B cell (primary cell): ENCODE measurements at regions not wholly inside any gene's neighbourhood (a gene's known extent, or its start where the extent isn't known, plus 50 kb on each side); places are given as distances from the start of the nearest gene placed in this dataset.

ENCODE experiments used
- ATAC-seq: fragments of 200-7000 bp; cut with Tn5 transposase; one replicate; pipeline ENCODE4 v1.10.0; 2021; ENCODE audit warnings: low read depth, mild to moderate bottlenecking, moderate number of reproducible peaks, moderate library complexity
- CTCF ChIA-PET: fragments of 350-600 bp; sonication (Branson Sonifier 250); formaldehyde crosslinking; loops from one replicate; lab custom pipeline; 2021; ENCODE audit warnings: antibody characterized with exemption, inconsistent platforms; lab: Charles Lee
- POLR2A ChIA-PET: fragments of 350-600 bp; sonication (Branson Sonifier 250); formaldehyde crosslinking; loops from one replicate; lab custom pipeline; 2021; ENCODE audit warnings: antibody characterized with exemption; lab: Charles Lee
- DNase-seq: peaks from one replicate; pipeline ENCODE4 v3.0.0; 2013
- H2AFZ ChIP-seq: 2 replicates; pipeline ENCODE4 v1.6.1; 2012; ENCODE audit warnings: mild to moderate bottlenecking, low read depth, low read length; ENCODE audit not compliant: insufficient read depth, poor library complexity, severe bottlenecking
- H3K27ac ChIP-seq, 2 donors: 1 replicate in 1 of 2; 2 replicates in 1 of 2; pipeline ENCODE4 v1.5.1; 2012 to 2013; ENCODE audit warnings: low read length in 2 of 2, mild to moderate bottlenecking in 2 of 2, moderate library complexity in 1 of 2
- H3K27me3 ChIP-seq, 4 experiments: fragments of 200-600 bp in 1 of 4; sonication (generic) in 1 of 4; replicated peaks in 1 of 4; 1 replicate in 2 of 4; 2 replicates in 2 of 4; pipeline versions ENCODE4 v1.6.1 to v1.7.0; 2013 to 2016; ENCODE audit warnings: low read length in 3 of 4, mild to moderate bottlenecking in 2 of 4, mixed read lengths in 1 of 4, moderate library complexity in 1 of 4; ENCODE audit not compliant: insufficient read depth in 4 of 4, control insufficient read depth in 3 of 4; ENCODE audit errors: control extremely low read depth in 1 of 4
- H3K36me3 ChIP-seq, 2 experiments: replicated peaks in 1 of 2; 1 replicate in 1 of 2; 2 replicates in 1 of 2; pipeline versions ENCODE4 v1.6.1 to v1.7.1; 2013; ENCODE audit warnings: low read length in 1 of 2; ENCODE audit not compliant: insufficient read depth in 2 of 2, control insufficient read depth in 1 of 2; ENCODE audit errors: control extremely low read depth in 1 of 2, extremely low read depth in 1 of 2
- H3K4me1 ChIP-seq, 2 donors: fragments of 200-600 bp in 1 of 2; sonication (generic) in 1 of 2; 1 replicate in 1 of 2; 2 replicates in 1 of 2; pipeline versions ENCODE4 v1.5.1 to v1.6.1; 2013 to 2017; ENCODE audit warnings: low read length in 2 of 2; ENCODE audit not compliant: control insufficient read depth in 2 of 2, insufficient read depth in 2 of 2
- H3K4me2 ChIP-seq: replicated peaks from 2 replicates; pipeline ENCODE3; 2012; ENCODE audit warnings: mild to moderate bottlenecking, low read depth, low read length; ENCODE audit not compliant: poor library complexity, severe bottlenecking
- H3K4me3 ChIP-seq, 5 experiments: fragments of 200-600 bp in 1 of 5; sonication (generic) in 1 of 5; 1 replicate in 3 of 5; 2 replicates in 2 of 5; pipeline versions ENCODE4 v1.5.1 to v1.7.0; 2011 to 2016; ENCODE audit warnings: low read length in 4 of 5, mild to moderate bottlenecking in 4 of 5, low read depth in 2 of 5, control low read depth in 1 of 5, moderate library complexity in 1 of 5; ENCODE audit not compliant: insufficient read depth in 1 of 5; ENCODE audit errors: control extremely low read depth in 1 of 5, extremely low read depth in 1 of 5
- H3K79me2 ChIP-seq: fragments of 200-600 bp; sonication (generic); one replicate; pipeline ENCODE4 v1.6.0; 2016; ENCODE audit warnings: low read length; ENCODE audit not compliant: control insufficient read depth, insufficient read depth
- H3K9ac ChIP-seq: fragments of 200-600 bp; sonication (generic); 2 replicates; pipeline ENCODE4 v1.6.1; 2017; ENCODE audit warnings: mild to moderate bottlenecking, low read length, moderate library complexity
- H3K9me3 ChIP-seq, 3 donors: one replicate each; pipeline versions ENCODE4 v1.6.1 to v1.7.1; 2013; ENCODE audit warnings: low read length in 2 of 3; ENCODE audit not compliant: control insufficient read depth in 2 of 3, insufficient read depth in 1 of 3; ENCODE audit errors: control extremely low read depth in 1 of 3
- H4K20me1 ChIP-seq: 2 replicates; pipeline ENCODE4 v1.6.0; 2012; ENCODE audit warnings: mild to moderate bottlenecking, low read length; ENCODE audit not compliant: insufficient read depth, control insufficient read depth, poor library complexity, severe bottlenecking
- H3K27ac Mint-ChIP-seq: one replicate; pipeline ENCODE4 v1.8.0; 2021; ENCODE audit warnings: mixed read lengths
- H3K27me3 Mint-ChIP-seq: one replicate; pipeline ENCODE4 v1.8.0; 2021; ENCODE audit warnings: mixed read lengths
- H3K4me1 Mint-ChIP-seq: one replicate; pipeline ENCODE4 v1.8.0; 2021; ENCODE audit warnings: mixed read lengths
- H3K4me3 Mint-ChIP-seq: one replicate; pipeline ENCODE4 v1.8.0; 2021; ENCODE audit warnings: mixed read lengths
- H3K9me3 Mint-ChIP-seq: one replicate; pipeline ENCODE4 v1.8.0; 2022; ENCODE audit warnings: mixed read lengths; ENCODE audit not compliant: insufficient read depth
- EZH2 ChIP-seq: IDR thresholded peaks from 2 replicates; pipeline ENCODE4 v1.6.1; 2012; ENCODE audit warnings: borderline replicate concordance, low read depth, mild to moderate bottlenecking, moderate library complexity, low read length; ENCODE audit not compliant: insufficient read depth, poor library complexity, severe bottlenecking
- WGBS: methylation state at CpG from one replicate; pipeline ENCODE4 v1.1.5; 2013; ENCODE audit warnings: missing lambda C conversion rate; ENCODE audit not compliant: insufficient coverage; 5-methylcytosine and 5-hydroxymethylcytosine counted together
- intact Hi-C: fragments of 100-400 bp; cut with micrococcal nuclease; formaldehyde crosslinking; loops from one replicate; pipeline ENCODE4 v1.10.0; 2022
- TF ChIP-seq, protein P1 (sequence below): fragments of 200-600 bp; IDR thresholded peaks from one replicate; pipeline ENCODE4 v1.8.0; 2022; ENCODE audit warnings: antibody characterized with exemption, mild to moderate bottlenecking

DNA sequence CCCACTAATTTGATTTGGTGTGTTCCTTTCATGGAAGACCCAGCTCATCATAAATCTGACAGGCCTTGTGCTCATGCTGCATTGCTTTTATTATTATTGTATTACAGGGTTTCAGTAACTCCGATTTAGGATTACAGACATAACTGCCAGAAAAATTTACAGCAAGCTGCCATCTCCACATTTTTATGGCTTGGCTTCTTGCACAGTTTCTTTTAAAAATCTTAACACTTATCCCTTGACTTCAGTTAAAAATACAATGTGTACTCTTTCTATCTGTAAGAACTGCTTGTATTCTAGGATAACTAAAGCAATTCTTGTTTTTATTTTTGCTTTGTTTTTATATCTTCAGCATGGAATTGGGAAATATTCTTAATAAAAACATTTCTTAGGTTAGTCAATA, 612.2 kb downstream of the DIPK2A start:
- Histone ChIP-seq H3K4me2 (no peak overlapping the region), H3K27me3 (no peaks in the 10 kb centered on the region), H4K20me1 (no peaks in the 10 kb centered on the region), H3K36me3 (no peaks in the 10 kb centered on the region), H3K9me3 (no peaks in the 10 kb centered on the region), H3K9ac (no peak overlapping the region), H3K79me2 (no peaks in the 10 kb centered on the region), H3K4me3 (no peak overlapping the region), H3K4me1 (no peaks in the 10 kb centered on the region), H3K27ac (no peak overlapping the region), H2AFZ (no peak overlapping the region)
- H3K4me1 Mint-ChIP-seq: no peaks in the 10 kb centered on the region
- H3K4me3 Mint-ChIP-seq: no peak overlapping the region
- WGBS: no CpG with 5 or more reads among the region's 1 CpG
- ChIA-PET CTCF (no interaction called here), POLR2A (no interaction called here)
- peaks cover 4% of the 10 kb centered on the region for H3K9me3 Mint-ChIP-seq
- H3K27me3 Mint-ChIP-seq: no peaks in the 10 kb centered on the region
- H3K27ac Mint-ChIP-seq: no peak overlapping the region
- no peak for ATAC-seq
- intact Hi-C loops: no loop called here
- TF ChIP-seq, protein P1, sequence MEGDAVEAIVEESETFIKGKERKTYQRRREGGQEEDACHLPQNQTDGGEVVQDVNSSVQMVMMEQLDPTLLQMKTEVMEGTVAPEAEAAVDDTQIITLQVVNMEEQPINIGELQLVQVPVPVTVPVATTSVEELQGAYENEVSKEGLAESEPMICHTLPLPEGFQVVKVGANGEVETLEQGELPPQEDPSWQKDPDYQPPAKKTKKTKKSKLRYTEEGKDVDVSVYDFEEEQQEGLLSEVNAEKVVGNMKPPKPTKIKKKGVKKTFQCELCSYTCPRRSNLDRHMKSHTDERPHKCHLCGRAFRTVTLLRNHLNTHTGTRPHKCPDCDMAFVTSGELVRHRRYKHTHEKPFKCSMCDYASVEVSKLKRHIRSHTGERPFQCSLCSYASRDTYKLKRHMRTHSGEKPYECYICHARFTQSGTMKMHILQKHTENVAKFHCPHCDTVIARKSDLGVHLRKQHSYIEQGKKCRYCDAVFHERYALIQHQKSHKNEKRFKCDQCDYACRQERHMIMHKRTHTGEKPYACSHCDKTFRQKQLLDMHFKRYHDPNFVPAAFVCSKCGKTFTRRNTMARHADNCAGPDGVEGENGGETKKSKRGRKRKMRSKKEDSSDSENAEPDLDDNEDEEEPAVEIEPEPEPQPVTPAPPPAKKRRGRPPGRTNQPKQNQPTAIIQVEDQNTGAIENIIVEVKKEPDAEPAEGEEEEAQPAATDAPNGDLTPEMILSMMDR: no peak
- no peak for TF ChIP-seq EZH2
- DNase-seq: no peak

DNA sequence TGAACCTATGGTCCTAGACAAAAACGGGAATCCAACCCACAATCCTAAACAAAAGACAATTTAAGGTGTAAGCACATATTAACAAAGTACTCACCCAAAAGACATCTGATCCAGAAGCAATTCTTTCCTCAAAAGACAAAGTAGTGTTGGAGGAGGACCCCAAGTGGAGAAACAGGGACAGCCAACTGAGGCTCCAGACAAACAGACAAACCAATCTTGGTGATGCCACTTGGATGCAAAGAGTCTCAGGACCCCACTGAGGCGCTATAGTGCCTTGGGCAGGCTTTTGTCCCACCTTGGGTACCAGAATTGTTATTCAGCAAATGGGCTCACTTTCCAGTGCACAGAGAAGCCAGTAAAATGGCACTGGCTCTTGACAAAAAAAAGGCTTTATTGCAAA, 613.8 kb downstream of the DIPK2A start:
- Mint-ChIP-seq H3K4me1 (no peaks in the 10 kb centered on the region), H3K27ac (no peak overlapping the region), H3K9me3 (peaks cover 4% of the 10 kb centered on the region), H3K27me3 (no peaks in the 10 kb centered on the region), H3K4me3 (no peak overlapping the region)
- no peak overlapping the region for H3K27ac ChIP-seq
- 75% methylated on average over 1 of the region's 2 CpGs for WGBS
- POLR2A ChIA-PET: no interaction called here
- CTCF ChIA-PET: no interaction called here
- H3K36me3 ChIP-seq: no peaks in the 10 kb centered on the region
- DNase-seq: no peak
- H3K27me3 ChIP-seq: no peaks in the 10 kb centered on the region
- ATAC-seq: no peak
- no peaks in the 10 kb centered on the region for H4K20me1 ChIP-seq
- no peaks in the 10 kb centered on the region for H3K79me2 ChIP-seq
- intact Hi-C loops: no loop called here
- TF ChIP-seq EZH2: no peak
- TF ChIP-seq, protein P1: no peak
- no peak overlapping the region for H3K9ac ChIP-seq
- H3K9me3 ChIP-seq: no peaks in the 10 kb centered on the region
- H2AFZ ChIP-seq: no peak overlapping the region
- no peaks in the 10 kb centered on the region for H3K4me1 ChIP-seq
- no peak overlapping the region for H3K4me3 ChIP-seq
- no peak overlapping the region for H3K4me2 ChIP-seq
